ENCODE measurements at regions not wholly inside any gene's neighbourhood (a gene's known extent, or its start where the extent isn't known, plus 50 kb on each side); places are given as distances from the start of the nearest gene placed in this dataset.

DNA sequence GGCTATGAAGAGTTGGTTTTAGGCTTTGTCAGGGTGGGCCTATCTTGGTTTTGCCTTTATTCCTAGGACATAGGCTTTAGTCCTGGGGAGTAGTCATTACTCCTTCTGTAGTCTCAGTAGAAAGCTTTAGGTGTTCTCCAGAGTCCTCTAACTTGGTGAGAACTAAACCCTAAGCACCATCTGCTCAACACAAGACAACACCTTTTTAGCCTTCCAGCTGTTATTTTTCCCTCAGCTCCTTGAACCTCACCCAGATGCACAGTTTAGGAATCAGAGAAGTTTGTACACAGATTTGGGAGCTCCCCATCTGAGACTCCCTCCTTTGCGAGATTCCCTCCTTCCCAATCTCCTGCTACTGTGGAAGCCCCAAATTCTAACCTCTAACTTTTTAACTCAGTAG lies 141.3 kb downstream of the QRSL1 start:
- Mint-ChIP-seq H3K4me1 (ENCODE audit: low read depth, unreplicated experiment) (peaks cover 4% of the 10 kb centered on the region), H3K9me3 (ENCODE audit: unreplicated experiment) (no peaks in the 10 kb centered on the region), H3K36me3 (ENCODE audit: unreplicated experiment) (no peaks in the 10 kb centered on the region), H3K27ac (ENCODE audit: unreplicated experiment) (no peak overlapping the region), H3K27me3 (ENCODE audit: unreplicated experiment) (no peaks in the 10 kb centered on the region), H3K4me3 (ENCODE audit: unreplicated experiment) (no peak overlapping the region)
- TF ChIP-seq, protein P1, sequence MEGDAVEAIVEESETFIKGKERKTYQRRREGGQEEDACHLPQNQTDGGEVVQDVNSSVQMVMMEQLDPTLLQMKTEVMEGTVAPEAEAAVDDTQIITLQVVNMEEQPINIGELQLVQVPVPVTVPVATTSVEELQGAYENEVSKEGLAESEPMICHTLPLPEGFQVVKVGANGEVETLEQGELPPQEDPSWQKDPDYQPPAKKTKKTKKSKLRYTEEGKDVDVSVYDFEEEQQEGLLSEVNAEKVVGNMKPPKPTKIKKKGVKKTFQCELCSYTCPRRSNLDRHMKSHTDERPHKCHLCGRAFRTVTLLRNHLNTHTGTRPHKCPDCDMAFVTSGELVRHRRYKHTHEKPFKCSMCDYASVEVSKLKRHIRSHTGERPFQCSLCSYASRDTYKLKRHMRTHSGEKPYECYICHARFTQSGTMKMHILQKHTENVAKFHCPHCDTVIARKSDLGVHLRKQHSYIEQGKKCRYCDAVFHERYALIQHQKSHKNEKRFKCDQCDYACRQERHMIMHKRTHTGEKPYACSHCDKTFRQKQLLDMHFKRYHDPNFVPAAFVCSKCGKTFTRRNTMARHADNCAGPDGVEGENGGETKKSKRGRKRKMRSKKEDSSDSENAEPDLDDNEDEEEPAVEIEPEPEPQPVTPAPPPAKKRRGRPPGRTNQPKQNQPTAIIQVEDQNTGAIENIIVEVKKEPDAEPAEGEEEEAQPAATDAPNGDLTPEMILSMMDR (IDR thresholded peaks at IDR 0.05; ENCODE audit: partially characterized antibody, unreplicated experiment): no peak
- DNase-seq: no peak

DNA sequence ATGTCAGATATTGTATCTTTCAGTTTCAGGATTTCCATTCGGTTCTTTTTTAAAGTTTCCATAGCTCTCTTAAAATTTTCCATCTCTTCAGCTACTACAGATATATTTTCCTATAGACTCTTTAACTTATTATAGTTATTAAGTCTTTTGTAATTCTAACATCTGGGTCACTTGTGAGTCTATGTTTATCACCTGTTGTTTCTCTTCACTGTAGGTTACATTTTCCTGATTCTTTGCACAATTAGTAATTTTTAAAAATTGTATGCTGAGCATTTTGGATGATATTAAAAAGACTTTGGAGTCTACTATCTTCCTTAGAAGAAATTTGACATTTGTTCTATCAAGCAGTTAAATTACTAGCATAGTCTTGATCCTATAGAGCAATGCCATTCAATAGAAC lies 140.7 kb downstream of the QRSL1 start:
- Mint-ChIP-seq H3K27me3 (ENCODE audit: unreplicated experiment) (no peaks in the 10 kb centered on the region), H3K4me1 (ENCODE audit: low read depth, unreplicated experiment) (peaks cover 4% of the 10 kb centered on the region), H3K9me3 (ENCODE audit: unreplicated experiment) (no peaks in the 10 kb centered on the region), H3K36me3 (ENCODE audit: unreplicated experiment) (no peaks in the 10 kb centered on the region), H3K4me3 (ENCODE audit: unreplicated experiment) (no peak overlapping the region), H3K27ac (ENCODE audit: unreplicated experiment) (no peak overlapping the region)
- TF ChIP-seq, protein P1 (IDR thresholded peaks at IDR 0.05; ENCODE audit: partially characterized antibody, unreplicated experiment): no peak
- DNase-seq: no peak

DNA sequence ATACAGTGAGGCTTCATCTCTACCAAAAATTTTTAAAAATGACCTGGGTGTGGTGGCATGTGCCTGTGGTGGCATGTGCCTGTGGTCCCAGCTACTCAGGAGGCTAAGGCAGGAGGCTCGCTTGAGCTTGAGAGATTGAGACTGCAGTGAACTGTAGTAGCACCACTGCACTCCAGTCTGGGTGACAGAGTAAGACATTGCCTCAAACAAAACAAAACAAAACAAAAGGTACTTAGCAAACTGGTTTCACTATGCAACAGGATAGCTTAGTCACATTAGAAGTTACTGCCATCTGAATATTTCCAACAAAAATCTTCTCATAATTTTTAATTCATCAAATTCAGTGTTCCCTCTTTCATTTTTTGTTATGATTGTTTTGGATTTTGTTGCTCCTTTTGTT lies 137.9 kb downstream of the QRSL1 start:
- DNase-seq: no peak
- Mint-ChIP-seq H3K27me3 (ENCODE audit: unreplicated experiment) (no peaks in the 10 kb centered on the region), H3K4me3 (ENCODE audit: unreplicated experiment) (no peak overlapping the region), H3K36me3 (ENCODE audit: unreplicated experiment) (no peaks in the 10 kb centered on the region), H3K9me3 (ENCODE audit: unreplicated experiment) (no peaks in the 10 kb centered on the region), H3K4me1 (ENCODE audit: low read depth, unreplicated experiment) (peaks cover 4% of the 10 kb centered on the region), H3K27ac (ENCODE audit: unreplicated experiment) (no peak overlapping the region)
- TF ChIP-seq, protein P1 (IDR thresholded peaks at IDR 0.05; ENCODE audit: partially characterized antibody, unreplicated experiment): no peak

DNA sequence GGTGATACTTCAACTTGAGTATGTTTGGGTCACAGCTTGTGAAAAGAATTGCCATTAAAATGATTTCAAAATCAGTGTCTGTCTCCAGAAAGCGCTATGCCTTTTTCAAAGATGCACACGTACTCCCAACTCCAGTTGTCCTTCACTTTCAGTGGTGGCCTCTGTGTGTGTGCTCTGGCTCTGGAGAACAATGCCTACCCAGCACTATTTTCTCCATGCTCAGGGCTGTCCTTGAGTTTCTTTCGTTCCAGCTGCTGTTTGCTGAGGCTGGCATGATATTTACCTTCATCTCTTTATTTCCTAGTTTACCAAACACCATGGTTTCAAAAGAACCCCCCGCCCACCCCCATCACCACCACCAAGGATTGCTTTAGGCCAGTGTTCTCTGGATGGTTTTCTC lies 136.8 kb downstream of the QRSL1 start:
- Mint-ChIP-seq H3K4me1 (ENCODE audit: low read depth, unreplicated experiment) (no peaks in the 10 kb centered on the region), H3K4me3 (ENCODE audit: unreplicated experiment) (no peak overlapping the region), H3K27ac (ENCODE audit: unreplicated experiment) (no peak overlapping the region), H3K27me3 (ENCODE audit: unreplicated experiment) (no peaks in the 10 kb centered on the region), H3K36me3 (ENCODE audit: unreplicated experiment) (no peaks in the 10 kb centered on the region), H3K9me3 (ENCODE audit: unreplicated experiment) (no peaks in the 10 kb centered on the region)
- TF ChIP-seq, protein P1 (IDR thresholded peaks at IDR 0.05; ENCODE audit: partially characterized antibody, unreplicated experiment): no peak
- DNase-seq: no peak

DNA sequence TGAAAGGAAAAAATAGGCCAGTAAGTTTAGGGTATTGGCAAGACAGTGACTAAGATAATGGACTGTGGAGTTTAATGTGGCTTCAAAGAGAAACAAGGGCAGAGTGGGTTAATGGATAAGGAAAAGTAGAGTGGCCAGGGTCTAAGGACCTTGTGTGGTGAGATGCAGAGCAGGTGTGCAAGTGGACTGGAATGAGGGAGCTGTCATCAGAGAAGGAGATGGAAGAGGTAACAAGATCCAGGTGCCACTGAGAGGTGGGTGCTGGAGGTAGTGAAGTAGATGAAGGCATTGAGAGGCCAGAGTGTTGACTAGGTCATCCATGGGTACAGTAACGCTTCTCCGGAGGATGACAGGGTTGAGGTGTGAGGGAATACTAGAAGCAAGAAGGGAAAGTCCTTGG lies 136.1 kb downstream of the QRSL1 start:
- no peaks in the 10 kb centered on the region for H3K9me3 Mint-ChIP-seq (ENCODE audit: unreplicated experiment)
- no peak for DNase-seq
- H3K36me3 Mint-ChIP-seq (ENCODE audit: unreplicated experiment): peaks cover 3% of the 10 kb centered on the region
- H3K27ac Mint-ChIP-seq (ENCODE audit: unreplicated experiment): no peak overlapping the region
- H3K27me3 Mint-ChIP-seq (ENCODE audit: unreplicated experiment): no peaks in the 10 kb centered on the region
- H3K4me1 Mint-ChIP-seq (ENCODE audit: low read depth, unreplicated experiment): no peaks in the 10 kb centered on the region
- no peak overlapping the region for H3K4me3 Mint-ChIP-seq (ENCODE audit: unreplicated experiment)
- TF ChIP-seq, protein P1 (IDR thresholded peaks at IDR 0.05; ENCODE audit: partially characterized antibody, unreplicated experiment): no peak
